ENCODE measurements at regions not wholly inside any gene's neighbourhood (a gene's known extent, or its start where the extent isn't known, plus 50 kb on each side); places are given as distances from the start of the nearest gene placed in this dataset.
"Not testable (repeated sequence)": the region's sequence is repeated elsewhere in the genome, so short reads cannot be mapped to it uniquely, and the experiment has no call there.

DNA sequence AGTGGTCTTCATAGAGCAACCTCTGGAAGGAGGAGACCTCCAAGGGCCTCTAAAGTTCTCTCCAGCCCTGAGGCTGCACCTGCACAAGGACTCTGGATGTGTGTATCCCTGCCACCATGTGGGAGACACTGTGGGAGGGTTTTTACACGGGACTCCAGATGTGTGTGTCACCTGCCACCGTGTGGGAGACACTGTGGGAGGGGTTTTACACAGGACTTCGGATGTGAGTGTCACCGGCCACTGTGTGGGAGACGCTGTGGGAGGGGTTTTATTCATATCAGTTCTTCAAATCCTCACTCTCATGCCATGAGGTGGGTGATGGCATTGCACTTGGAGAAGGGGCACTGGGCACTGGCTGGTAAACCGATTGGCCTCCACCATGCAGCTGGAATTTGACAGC lies 90.2 kb upstream of the SSTR4 start:
- Histone ChIP-seq H3K27me3 (ENCODE audit: control insufficient read depth in 3 of 3, insufficient read depth in 3 of 3, low read length in 3 of 3) (no peaks in the 10 kb centered on the region), H3K27ac (ENCODE audit: low read depth, low read length) (no peak overlapping the region), H3K9ac (ENCODE audit: low read depth in 1 of 3, low read length in 3 of 3) (no peak overlapping the region), H3K4me3 (ENCODE audit: low read length in 3 of 3) (no peak overlapping the region), H3K4me1 (ENCODE audit: control insufficient read depth in 3 of 3, insufficient read depth in 3 of 3, low read length in 3 of 3) (no peaks in the 10 kb centered on the region), H3K9me3 (ENCODE audit: control insufficient read depth in 3 of 3, low read length in 3 of 3) (no peaks in the 10 kb centered on the region), H3K36me3 (ENCODE audit: control insufficient read depth in 3 of 3, insufficient read depth in 3 of 3, low read length in 3 of 3) (no peaks in the 10 kb centered on the region)

DNA sequence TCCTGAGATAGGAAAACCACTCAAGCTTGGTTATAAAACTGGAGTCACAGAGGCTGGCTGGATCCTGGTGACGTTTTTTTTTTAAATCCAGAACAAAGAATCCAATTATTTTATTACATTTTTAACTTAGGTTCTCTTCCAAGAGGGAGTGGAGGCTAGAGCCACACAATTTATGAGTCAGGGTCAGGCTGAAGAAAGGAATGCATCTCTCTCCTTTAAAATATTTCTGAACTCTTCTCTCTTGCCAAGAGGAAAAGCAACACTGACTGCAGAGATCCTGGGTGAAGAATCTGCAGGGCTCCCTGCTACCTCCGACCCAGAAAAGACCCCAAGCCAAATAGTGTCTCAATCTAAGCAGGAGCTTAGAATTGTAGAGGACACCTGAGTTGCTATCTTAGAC lies 88.5 kb upstream of the SSTR4 start:
- no peaks in the 10 kb centered on the region for H3K9me3 ChIP-seq (ENCODE audit: control insufficient read depth in 3 of 3, low read length in 3 of 3)
- no peak overlapping the region for H3K27ac ChIP-seq (ENCODE audit: low read depth, low read length)
- H3K9ac ChIP-seq (ENCODE audit: low read depth in 1 of 3, low read length in 3 of 3): no peak overlapping the region
- H3K36me3 ChIP-seq (ENCODE audit: control insufficient read depth in 3 of 3, insufficient read depth in 3 of 3, low read length in 3 of 3): no peaks in the 10 kb centered on the region
- H3K4me3 ChIP-seq (ENCODE audit: low read length in 3 of 3): no peak overlapping the region
- no peaks in the 10 kb centered on the region for H3K4me1 ChIP-seq (ENCODE audit: control insufficient read depth in 3 of 3, insufficient read depth in 3 of 3, low read length in 3 of 3)
- H3K27me3 ChIP-seq (ENCODE audit: control insufficient read depth in 3 of 3, insufficient read depth in 3 of 3, low read length in 3 of 3): no peaks in the 10 kb centered on the region

DNA sequence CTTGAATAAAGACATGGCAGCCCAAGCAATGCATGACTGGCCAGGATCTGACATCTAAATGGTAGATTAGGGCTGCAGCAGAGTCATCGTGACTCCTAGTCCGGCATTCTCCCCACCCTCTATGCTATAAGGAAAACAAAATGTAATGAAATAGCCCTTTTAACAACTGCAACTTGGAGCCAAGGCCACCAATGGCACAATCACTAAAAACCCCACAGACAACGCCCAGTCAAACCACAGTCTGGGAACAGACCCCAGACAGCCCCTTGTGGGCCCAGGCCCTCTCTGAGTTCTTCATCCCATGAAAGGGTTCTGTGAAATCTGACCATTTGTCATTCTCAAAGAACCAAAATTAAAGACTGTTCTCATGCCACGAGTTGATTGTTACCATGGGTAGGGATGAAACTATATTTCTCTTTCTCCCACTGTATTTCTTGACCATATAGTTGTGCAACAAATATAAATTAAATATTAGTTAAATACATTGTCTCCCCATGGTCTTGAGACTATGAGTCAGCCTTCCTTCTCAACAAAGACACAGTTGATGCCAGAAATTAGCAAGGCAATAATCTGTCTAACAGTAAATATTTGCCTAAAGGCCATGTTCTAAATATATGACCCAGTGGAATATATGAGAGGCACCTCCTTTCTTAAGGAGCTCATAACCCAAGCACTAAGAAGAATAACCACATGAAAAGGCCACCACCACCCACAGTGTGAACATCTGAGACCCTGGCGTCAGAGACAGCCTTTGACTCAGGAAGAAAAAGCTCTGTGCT lies 85.6 kb upstream of the SSTR4 start:
- H3K27ac ChIP-seq (ENCODE audit: low read depth, low read length): no peak overlapping the region
- H3K36me3 ChIP-seq (ENCODE audit: control insufficient read depth in 3 of 3, insufficient read depth in 3 of 3, low read length in 3 of 3): no peaks in the 10 kb centered on the region
- H3K9ac ChIP-seq (ENCODE audit: low read depth in 1 of 3, low read length in 3 of 3): no peak overlapping the region
- no peaks in the 10 kb centered on the region for H3K27me3 ChIP-seq (ENCODE audit: control insufficient read depth in 3 of 3, insufficient read depth in 3 of 3, low read length in 3 of 3)
- H3K9me3 ChIP-seq (ENCODE audit: control insufficient read depth in 3 of 3, low read length in 3 of 3): no peaks in the 10 kb centered on the region
- H3K4me3 ChIP-seq (ENCODE audit: low read length in 3 of 3): no peak overlapping the region
- no peaks in the 10 kb centered on the region for H3K4me1 ChIP-seq (ENCODE audit: control insufficient read depth in 3 of 3, insufficient read depth in 3 of 3, low read length in 3 of 3)

DNA sequence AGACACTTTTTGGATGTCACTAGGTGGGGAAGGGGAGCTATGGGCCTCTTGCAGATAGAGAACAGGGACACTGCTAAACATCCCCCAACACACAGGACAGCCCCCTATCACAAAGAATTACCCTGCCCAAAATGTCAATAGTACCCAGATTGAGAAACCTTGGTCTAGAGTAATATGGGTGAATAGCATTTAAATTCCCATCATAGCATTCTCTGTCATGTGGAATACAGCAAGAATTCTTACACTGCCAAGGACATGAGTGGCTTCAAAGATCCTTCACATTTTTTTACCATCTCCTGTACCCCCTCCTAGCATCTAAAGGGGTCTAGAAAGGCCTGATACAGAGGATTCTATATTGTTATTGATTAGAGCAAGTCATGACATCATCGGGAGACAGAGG lies 83.1 kb upstream of the SSTR4 start:
- H3K27ac ChIP-seq (ENCODE audit: low read depth, low read length): no peak overlapping the region
- no peaks in the 10 kb centered on the region for H3K27me3 ChIP-seq (ENCODE audit: control insufficient read depth in 3 of 3, insufficient read depth in 3 of 3, low read length in 3 of 3)
- no peaks in the 10 kb centered on the region for H3K4me1 ChIP-seq (ENCODE audit: control insufficient read depth in 3 of 3, insufficient read depth in 3 of 3, low read length in 3 of 3)
- no peak overlapping the region for H3K4me3 ChIP-seq (ENCODE audit: low read length in 3 of 3)
- H3K36me3 ChIP-seq (ENCODE audit: control insufficient read depth in 3 of 3, insufficient read depth in 3 of 3, low read length in 3 of 3): no peaks in the 10 kb centered on the region
- no peaks in the 10 kb centered on the region for H3K9me3 ChIP-seq (ENCODE audit: control insufficient read depth in 3 of 3, low read length in 3 of 3)
- H3K9ac ChIP-seq (ENCODE audit: low read depth in 1 of 3, low read length in 3 of 3): no peak overlapping the region

DNA sequence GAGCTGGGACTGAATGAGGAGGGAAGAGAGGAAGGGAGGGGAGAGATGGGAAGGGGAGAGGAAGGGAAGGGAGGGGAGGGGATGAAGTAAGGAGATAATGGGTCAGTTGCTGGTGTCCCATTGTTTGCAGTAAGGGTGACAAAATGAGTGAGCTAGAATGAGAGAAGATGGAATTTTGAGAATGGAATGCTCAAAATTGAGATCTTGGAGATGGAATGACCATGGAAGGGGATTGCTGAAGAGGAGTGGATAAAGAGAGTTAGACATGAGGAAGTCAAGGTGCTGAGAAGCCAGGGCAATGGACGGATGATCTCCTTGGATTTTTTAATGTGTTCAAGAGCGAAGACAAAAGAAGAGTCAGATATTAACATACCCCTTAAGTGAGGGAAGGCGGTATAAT lies 80.5 kb upstream of the SSTR4 start:
- no peaks in the 10 kb centered on the region for H3K36me3 ChIP-seq (ENCODE audit: control insufficient read depth in 3 of 3, insufficient read depth in 3 of 3, low read length in 3 of 3)
- no peak overlapping the region for H3K9ac ChIP-seq (ENCODE audit: low read depth in 1 of 3, low read length in 3 of 3)
- no peaks in the 10 kb centered on the region for H3K27me3 ChIP-seq (ENCODE audit: control insufficient read depth in 3 of 3, insufficient read depth in 3 of 3, low read length in 3 of 3)
- no peak overlapping the region for H3K27ac ChIP-seq (ENCODE audit: low read depth, low read length)
- H3K4me1 ChIP-seq (ENCODE audit: control insufficient read depth in 3 of 3, insufficient read depth in 3 of 3, low read length in 3 of 3): no peaks in the 10 kb centered on the region
- no peaks in the 10 kb centered on the region for H3K9me3 ChIP-seq (ENCODE audit: control insufficient read depth in 3 of 3, low read length in 3 of 3)
- H3K4me3 ChIP-seq (ENCODE audit: low read length in 3 of 3): no peak overlapping the region

DNA sequence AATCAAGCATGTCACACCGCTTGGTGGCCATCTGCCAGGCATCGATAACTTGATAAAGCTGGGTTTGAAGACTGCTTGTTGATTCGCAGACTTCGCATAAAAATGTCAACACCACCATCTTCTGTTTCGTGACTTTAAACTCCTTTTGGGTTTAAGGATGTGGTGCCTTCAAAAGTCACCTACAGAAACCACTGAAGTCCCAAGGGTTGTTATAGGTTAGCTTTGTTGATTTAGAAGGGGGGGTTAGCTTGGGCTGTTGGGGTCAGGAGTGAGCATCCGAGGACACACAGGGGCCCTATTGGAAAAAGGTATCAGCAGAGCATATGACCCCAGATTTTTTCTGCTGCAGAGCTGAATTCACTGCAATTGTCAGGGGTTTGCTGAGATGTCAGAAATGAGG lies 76.7 kb upstream of the SSTR4 start:
- no peaks in the 10 kb centered on the region for H3K27me3 ChIP-seq (ENCODE audit: control insufficient read depth in 3 of 3, insufficient read depth in 3 of 3, low read length in 3 of 3)
- H3K27ac ChIP-seq (ENCODE audit: low read depth, low read length): no peak overlapping the region
- no peaks in the 10 kb centered on the region for H3K4me1 ChIP-seq (ENCODE audit: control insufficient read depth in 3 of 3, insufficient read depth in 3 of 3, low read length in 3 of 3)
- no peaks in the 10 kb centered on the region for H3K9me3 ChIP-seq (ENCODE audit: control insufficient read depth in 3 of 3, low read length in 3 of 3)
- H3K36me3 ChIP-seq (ENCODE audit: control insufficient read depth in 3 of 3, insufficient read depth in 3 of 3, low read length in 3 of 3): no peaks in the 10 kb centered on the region
- no peak overlapping the region for H3K9ac ChIP-seq (ENCODE audit: low read depth in 1 of 3, low read length in 3 of 3)
- H3K4me3 ChIP-seq (ENCODE audit: low read length in 3 of 3): no peak overlapping the region

DNA sequence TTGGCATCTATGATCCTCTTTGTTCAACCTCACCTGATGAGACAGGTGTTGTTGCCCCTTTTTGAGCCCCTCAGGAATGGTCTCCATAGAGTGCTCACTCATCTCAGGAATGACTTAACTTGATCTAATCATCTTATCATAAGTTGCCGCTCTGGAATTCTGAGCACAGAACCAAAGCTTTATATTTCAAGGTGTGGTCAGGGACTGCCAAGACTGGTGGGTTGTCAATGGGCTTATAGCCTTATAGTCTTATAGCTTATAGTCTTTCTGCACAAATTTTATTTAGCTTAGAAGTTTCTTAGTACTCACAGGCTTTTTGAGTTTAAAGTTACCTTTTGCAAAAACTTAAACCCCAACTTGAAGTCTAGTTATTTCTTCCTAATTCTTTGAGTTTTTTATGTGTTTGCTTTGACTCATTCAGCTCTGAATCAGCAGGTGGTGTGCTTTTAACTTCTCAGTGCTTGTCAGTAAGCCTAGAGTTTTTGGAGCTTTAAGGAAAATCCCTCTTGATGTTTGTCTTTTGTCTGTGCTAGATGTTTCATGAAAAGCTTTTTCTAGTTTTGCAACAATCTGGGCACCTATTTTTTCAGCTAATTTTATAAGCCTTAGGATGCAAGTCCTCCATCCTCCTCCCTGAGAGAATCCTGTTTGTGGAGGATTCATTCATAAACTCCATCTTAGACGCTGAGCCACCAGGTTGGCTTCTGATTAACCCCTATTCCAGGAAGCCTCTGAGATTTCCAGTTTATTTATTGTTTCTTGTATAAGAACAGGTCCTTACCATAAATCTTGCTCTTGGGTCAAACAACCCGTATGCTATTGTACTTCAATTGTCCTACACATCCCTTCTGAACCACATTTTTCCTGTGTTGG lies 72.3 kb upstream of the SSTR4 start:
- Histone ChIP-seq H3K36me3 (ENCODE audit: control insufficient read depth in 3 of 3, insufficient read depth in 3 of 3, low read length in 3 of 3) (no peaks in the 10 kb centered on the region), H3K4me3 (ENCODE audit: low read length in 3 of 3) (no peak overlapping the region), H3K27me3 (ENCODE audit: control insufficient read depth in 3 of 3, insufficient read depth in 3 of 3, low read length in 3 of 3) (no peaks in the 10 kb centered on the region), H3K9ac (ENCODE audit: low read depth in 1 of 3, low read length in 3 of 3) (no peak overlapping the region), H3K4me1 (ENCODE audit: control insufficient read depth in 3 of 3, insufficient read depth in 3 of 3, low read length in 3 of 3) (no peaks in the 10 kb centered on the region), H3K27ac (ENCODE audit: low read depth, low read length) (no peak overlapping the region), H3K9me3 (ENCODE audit: control insufficient read depth in 3 of 3, low read length in 3 of 3) (no peaks in the 10 kb centered on the region)

DNA sequence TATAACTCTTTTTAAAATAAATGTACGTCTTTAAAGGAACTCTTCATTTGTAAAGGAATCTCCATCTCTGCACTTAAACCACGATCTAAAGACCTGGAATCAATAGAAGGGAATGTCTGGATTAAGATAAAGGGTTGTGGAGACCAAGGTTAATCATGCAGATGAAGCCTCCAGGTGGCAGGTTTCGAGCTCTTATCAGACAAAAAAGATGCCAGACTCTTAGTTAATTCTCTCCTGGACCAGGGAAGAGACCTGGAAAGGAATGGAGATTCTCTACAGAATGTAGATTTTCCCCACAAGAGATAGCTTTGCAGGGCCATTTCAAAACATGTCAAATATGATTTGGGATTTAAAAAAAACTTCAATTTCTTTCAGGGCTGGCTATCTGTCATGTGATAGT lies 71.5 kb upstream of the SSTR4 start:
- Histone ChIP-seq H3K27me3 (ENCODE audit: control insufficient read depth in 3 of 3, insufficient read depth in 3 of 3, low read length in 3 of 3) (no peaks in the 10 kb centered on the region), H3K27ac (ENCODE audit: low read depth, low read length) (no peak overlapping the region), H3K4me3 (ENCODE audit: low read length in 3 of 3) (no peak overlapping the region), H3K9ac (ENCODE audit: low read depth in 1 of 3, low read length in 3 of 3) (no peak overlapping the region), H3K9me3 (ENCODE audit: control insufficient read depth in 3 of 3, low read length in 3 of 3) (no peaks in the 10 kb centered on the region), H3K36me3 (ENCODE audit: control insufficient read depth in 3 of 3, insufficient read depth in 3 of 3, low read length in 3 of 3) (no peaks in the 10 kb centered on the region), H3K4me1 (ENCODE audit: control insufficient read depth in 3 of 3, insufficient read depth in 3 of 3, low read length in 3 of 3) (no peaks in the 10 kb centered on the region)

DNA sequence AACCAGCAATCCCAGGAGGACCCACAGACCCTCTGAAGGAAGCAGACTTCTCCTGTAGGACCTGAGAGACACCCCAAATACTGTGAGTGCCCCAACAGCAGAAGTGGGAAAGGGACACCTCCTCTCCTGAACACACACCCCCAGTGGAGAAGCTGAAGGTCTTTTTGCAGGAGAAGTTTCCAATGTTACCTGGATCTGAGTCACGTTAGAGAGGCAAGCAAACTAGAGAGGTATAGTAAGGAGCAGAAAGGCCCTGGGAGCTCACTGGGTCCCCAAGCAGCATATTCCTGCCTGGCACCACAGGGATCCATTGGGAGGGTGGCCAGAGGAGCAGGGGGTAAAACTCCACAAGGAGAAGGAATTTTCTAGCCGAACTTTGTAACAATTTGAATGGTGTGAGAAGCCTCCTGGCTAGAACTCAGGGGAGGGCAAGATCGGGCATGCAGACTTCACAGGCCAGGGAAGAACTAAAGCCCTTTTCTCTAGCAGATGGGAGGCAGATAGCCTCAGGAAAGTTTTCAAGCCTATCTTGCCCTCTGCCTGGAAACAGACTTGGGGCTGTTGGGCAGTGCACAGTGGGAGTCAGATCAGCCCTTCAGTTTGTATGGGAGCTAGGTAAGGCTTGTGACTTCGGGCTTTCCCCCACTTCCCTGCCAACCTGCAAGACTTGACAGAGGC lies 68.2 kb upstream of the SSTR4 start:
- no peaks in the 10 kb centered on the region for H3K27me3 ChIP-seq (ENCODE audit: control insufficient read depth in 3 of 3, insufficient read depth in 3 of 3, low read length in 3 of 3)
- H3K27ac ChIP-seq (ENCODE audit: low read depth, low read length): no peak overlapping the region
- no peaks in the 10 kb centered on the region for H3K9me3 ChIP-seq (ENCODE audit: control insufficient read depth in 3 of 3, low read length in 3 of 3)
- no peak overlapping the region for H3K9ac ChIP-seq (ENCODE audit: low read depth in 1 of 3, low read length in 3 of 3)
- no peaks in the 10 kb centered on the region for H3K36me3 ChIP-seq (ENCODE audit: control insufficient read depth in 3 of 3, insufficient read depth in 3 of 3, low read length in 3 of 3)
- H3K4me3 ChIP-seq (ENCODE audit: low read length in 3 of 3): no peak overlapping the region
- H3K4me1 ChIP-seq (ENCODE audit: control insufficient read depth in 3 of 3, insufficient read depth in 3 of 3, low read length in 3 of 3): no peaks in the 10 kb centered on the region

DNA sequence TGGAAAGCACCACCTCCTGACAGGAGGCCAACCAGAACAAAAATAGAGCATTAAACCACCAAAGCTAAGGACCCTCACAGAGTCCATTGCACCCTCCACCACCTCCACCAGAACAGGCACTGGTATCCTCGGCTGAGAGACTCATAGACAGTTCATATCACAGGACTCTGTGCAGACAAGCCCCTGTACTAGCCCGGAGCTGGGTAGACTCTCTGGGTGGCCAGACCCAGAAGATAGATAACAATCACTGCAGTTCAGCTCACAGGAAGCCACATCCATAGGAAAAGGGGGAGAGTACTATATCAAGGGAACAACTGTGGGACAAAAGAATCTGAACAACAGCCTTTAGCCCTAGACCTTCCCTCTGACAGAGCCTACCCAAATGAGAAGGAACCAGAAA lies 67.4 kb upstream of the SSTR4 start:
- not testable (repeated sequence) for H3K9ac ChIP-seq (ENCODE audit: low read depth in 1 of 3, low read length in 3 of 3); H3K27ac ChIP-seq (ENCODE audit: low read depth, low read length); H3K9me3 ChIP-seq (ENCODE audit: control insufficient read depth in 3 of 3, low read length in 3 of 3); H3K36me3 ChIP-seq (ENCODE audit: control insufficient read depth in 3 of 3, insufficient read depth in 3 of 3, low read length in 3 of 3); H3K4me3 ChIP-seq (ENCODE audit: low read length in 3 of 3); H3K27me3 ChIP-seq (ENCODE audit: control insufficient read depth in 3 of 3, insufficient read depth in 3 of 3, low read length in 3 of 3); H3K4me1 ChIP-seq (ENCODE audit: control insufficient read depth in 3 of 3, insufficient read depth in 3 of 3, low read length in 3 of 3)

Data from skeletal muscle tissue (tissue), 3 donors.